Endothelial cell of umbilical vein (primary cell): ENCODE measurements at regions not wholly inside any gene's neighbourhood (a gene's known extent, or its start where the extent isn't known, plus 50 kb on each side); places are given as distances from the start of the nearest gene placed in this dataset.

ENCODE experiments used
- BruUV-seq: library from RNA; stranded (reverse); fragments of 400-500 nt; replicated peaks from 2 replicates; lab custom pipeline; 2021; lab: Mats Ljungman, UMichigan
- CTCF ChIA-PET: fragments of 300-600, 350-600 bp; sonication (Branson Sonifier 250); formaldehyde crosslinking; loops from one replicate; lab custom pipeline; 2021; ENCODE audit warnings: antibody characterized with exemption, inconsistent platforms; lab: Charles Lee
- POLR2A ChIA-PET: fragments of 300-600, 350-600 bp; sonication (Branson Sonifier 250); formaldehyde crosslinking; loops from one replicate; lab custom pipeline; 2021; ENCODE audit warnings: antibody characterized with exemption, inconsistent platforms; lab: Charles Lee
- DNase-seq: peaks from one replicate; pipeline ENCODE4 v3.0.0-alpha.2; 2011; ENCODE audit warnings: low read depth, low spot score
- FAIRE-seq: peaks from 2 replicates; lab custom pipeline; 2011; peaks lifted over from hg19 to GRCh38; lab: Jason Lieb, UNC
- H2AFZ ChIP-seq: 2 replicates; pipeline ENCODE4 v1.6.0; 2012; ENCODE audit warnings: low read depth, low read length, control low read depth, inconsistent platforms
- H3K27ac ChIP-seq: 2 replicates; pipeline ENCODE4 v1.5.1; 2011; ENCODE audit warnings: low read depth, mild to moderate bottlenecking, control low read depth, low read length, moderate library complexity; ENCODE audit not compliant: insufficient read depth
- H3K27me3 ChIP-seq, 2 experiments: 2 replicates each; pipeline versions ENCODE4 v1.6.0 to v1.6.1; 2011; ENCODE audit warnings: low read length in 2 of 2, mixed read lengths in 1 of 2; ENCODE audit not compliant: control insufficient read depth in 2 of 2, insufficient read depth in 2 of 2
- H3K36me3 ChIP-seq, 2 experiments: 2 replicates in 1 of 2; 3 replicates in 1 of 2; pipeline ENCODE4 v1.5.1; 2011; ENCODE audit warnings: low read length in 2 of 2, mild to moderate bottlenecking in 1 of 2, moderate library complexity in 1 of 2; ENCODE audit not compliant: control insufficient read depth in 2 of 2, insufficient read depth in 2 of 2; ENCODE audit errors: extremely low read depth in 1 of 2
- H3K4me1 ChIP-seq: 3 replicates; pipeline ENCODE4 v1.5.1; 2011; ENCODE audit warnings: mild to moderate bottlenecking, low read length; ENCODE audit not compliant: control insufficient read depth, insufficient read depth; ENCODE audit errors: extremely low read depth
- H3K4me2 ChIP-seq: 2 replicates; pipeline ENCODE4 v1.6.1; 2011; ENCODE audit warnings: low read length, control low read depth, mixed read lengths; ENCODE audit not compliant: insufficient read depth
- H3K4me3 ChIP-seq, 3 experiments: fragments of 200-600 bp in 1 of 3; sonication (generic), shearing (Covaris generic) in 1 of 3; replicated peaks in 1 of 3; 2 replicates each; pipeline ENCODE4 v1.5.1; 2011 to 2016; ENCODE audit warnings: control low read depth in 3 of 3, low read length in 3 of 3, mild to moderate bottlenecking in 2 of 3, inconsistent platforms in 1 of 3, low read depth in 1 of 3, moderate library complexity in 1 of 3; ENCODE audit not compliant: insufficient read depth in 1 of 3
- H3K79me2 ChIP-seq: 2 replicates; pipeline ENCODE4 v1.6.0; 2012; ENCODE audit warnings: low read length, inconsistent platforms; ENCODE audit not compliant: control insufficient read depth, insufficient read depth
- H3K9ac ChIP-seq: replicated peaks from 2 replicates; pipeline ENCODE3; 2011; ENCODE audit warnings: low read length, control low read depth; ENCODE audit not compliant: insufficient read depth; ENCODE audit errors: extremely low read depth
- H3K9me1 ChIP-seq: replicated peaks from 3 replicates; pipeline ENCODE4 v1.6.0; 2011; ENCODE audit warnings: mild to moderate bottlenecking, low read length; ENCODE audit not compliant: control insufficient read depth, insufficient read depth; ENCODE audit errors: extremely low read depth
- H3K9me3 ChIP-seq: replicated peaks from 2 replicates; pipeline ENCODE4 v1.5.1; 2012; ENCODE audit warnings: low read length, inconsistent platforms; ENCODE audit not compliant: control insufficient read depth, insufficient read depth
- H4K20me1 ChIP-seq: replicated peaks from 2 replicates; pipeline ENCODE3; 2011; ENCODE audit warnings: mild to moderate bottlenecking, low read length; ENCODE audit not compliant: control insufficient read depth, insufficient read depth; ENCODE audit errors: extremely low read depth
- EZH2 ChIP-seq: IDR thresholded peaks from 2 replicates; pipeline ENCODE4 v1.6.1; 2012; ENCODE audit warnings: borderline replicate concordance, low read depth, mild to moderate bottlenecking, moderate library complexity, low read length, inconsistent platforms; ENCODE audit not compliant: severe bottlenecking
- FOS ChIP-seq: IDR thresholded peaks from 2 replicates; pipeline ENCODE4 v1.6.1; 2011; ENCODE audit warnings: mild to moderate bottlenecking, low read length, moderate library complexity, borderline replicate concordance; ENCODE audit not compliant: insufficient read depth
- GATA2 ChIP-seq: IDR thresholded peaks from 2 replicates; pipeline ENCODE4 v1.7.0; 2011; ENCODE audit warnings: low read depth, mild to moderate bottlenecking, moderate library complexity, mixed read lengths, low read length; ENCODE audit not compliant: insufficient read length, insufficient read depth
- JUN ChIP-seq: IDR thresholded peaks from 2 replicates; pipeline ENCODE4 v1.6.1; 2011; ENCODE audit warnings: borderline replicate concordance, low read depth; ENCODE audit not compliant: insufficient read length, insufficient read depth
- MYC ChIP-seq: IDR thresholded peaks from one replicate; pipeline ENCODE4 v1.6.1; 2011; ENCODE audit warnings: mild to moderate bottlenecking, low read depth, low read length
- POLR2A ChIP-seq: IDR thresholded peaks from 2 replicates; pipeline ENCODE4 v1.6.1; 2012; ENCODE audit warnings: low read depth, mild to moderate bottlenecking, control low read depth, low read length
- POLR2AphosphoS5 ChIP-seq: IDR thresholded peaks from 2 replicates; pipeline ENCODE4 v1.6.1; 2012; ENCODE audit warnings: low read depth, mild to moderate bottlenecking, control low read depth, low read length, moderate library complexity; ENCODE audit not compliant: insufficient read depth
- dilution Hi-C: fragments of 300-500 bp; cut with MboI; formaldehyde crosslinking; loops from one replicate; pipeline ENCODE4 v1.15.0; 2019; ENCODE audit warnings: low sequenced_read_pairs; ENCODE audit not compliant: extremely low pct_ligation_motif_present
- intact Hi-C: fragments of 100-400 bp; cut with micrococcal nuclease; formaldehyde crosslinking; loops from one replicate; pipeline ENCODE4 v1.10.0; 2022
- TF ChIP-seq, protein P1 (sequence below): IDR thresholded peaks from 2 replicates; pipeline ENCODE4 v1.6.1; 2011; ENCODE audit not compliant: insufficient read depth, insufficient read length
- TF ChIP-seq, protein P2 (sequence below), 2 donors: IDR thresholded peaks; 1 replicate in 1 of 2; 2 replicates in 1 of 2; pipeline ENCODE4 v1.5.1; 2011; ENCODE audit warnings: low read length in 2 of 2, mild to moderate bottlenecking in 2 of 2, moderate library complexity in 2 of 2, control low read depth in 1 of 2, inconsistent platforms in 1 of 2, low read depth in 1 of 2; ENCODE audit not compliant: insufficient read depth in 1 of 2; ENCODE audit errors: extremely low read depth in 1 of 2

DNA sequence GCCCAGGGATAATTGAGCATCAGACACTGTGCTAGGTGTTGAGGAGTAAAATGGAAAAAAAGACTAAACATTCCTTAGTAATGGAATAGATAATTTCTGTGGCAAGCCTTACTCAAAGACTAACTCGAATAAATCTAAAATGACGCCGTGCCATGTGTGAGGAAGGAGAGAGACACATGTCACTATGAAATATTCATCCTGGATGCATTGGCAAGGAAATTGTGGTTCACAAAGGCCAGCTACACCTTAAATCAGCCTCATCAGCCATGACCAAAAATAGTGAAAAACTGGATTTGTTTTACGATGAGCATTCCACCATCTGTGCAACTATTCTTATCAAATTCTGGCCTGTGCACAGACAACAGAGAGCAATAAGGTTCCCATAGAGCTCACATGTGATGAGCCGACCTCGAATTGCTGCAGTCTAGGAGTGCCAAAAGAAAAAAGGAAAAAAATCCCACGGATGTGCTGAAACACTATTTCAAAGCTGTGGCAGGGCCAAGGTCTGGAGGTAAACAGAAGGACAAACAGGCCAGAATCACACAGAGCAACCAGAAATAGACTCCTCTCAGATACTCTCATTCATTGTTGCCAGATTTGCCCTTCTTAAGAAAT is 505.7 kb downstream of the EFNB2 start:
- FAIRE-seq, result no peak
- H3K36me3 ChIP-seq, result no peaks in the 10 kb centered on the region
- POLR2A ChIA-PET, result no interaction called here
- CTCF ChIA-PET, result no interaction called here
- BruUV-seq, result no TSS peak
- H3K27ac ChIP-seq, result no peak overlapping the region
- H2AFZ ChIP-seq, result no peak overlapping the region
- intact Hi-C loops, result no loop called here
- no peaks in the 10 kb centered on the region for H3K9me3 ChIP-seq
- DNase-seq, result no peak
- H3K9ac ChIP-seq, result no peak overlapping the region
- TF ChIP-seq MYC, result no peak
- TF ChIP-seq GATA2, result no peak
- TF ChIP-seq, protein P1, sequence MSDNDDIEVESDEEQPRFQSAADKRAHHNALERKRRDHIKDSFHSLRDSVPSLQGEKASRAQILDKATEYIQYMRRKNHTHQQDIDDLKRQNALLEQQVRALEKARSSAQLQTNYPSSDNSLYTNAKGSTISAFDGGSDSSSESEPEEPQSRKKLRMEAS, result no peak
- no peak for TF ChIP-seq POLR2A
- no peak for TF ChIP-seq FOS
- no peak for TF ChIP-seq JUN
- TF ChIP-seq, protein P2, sequence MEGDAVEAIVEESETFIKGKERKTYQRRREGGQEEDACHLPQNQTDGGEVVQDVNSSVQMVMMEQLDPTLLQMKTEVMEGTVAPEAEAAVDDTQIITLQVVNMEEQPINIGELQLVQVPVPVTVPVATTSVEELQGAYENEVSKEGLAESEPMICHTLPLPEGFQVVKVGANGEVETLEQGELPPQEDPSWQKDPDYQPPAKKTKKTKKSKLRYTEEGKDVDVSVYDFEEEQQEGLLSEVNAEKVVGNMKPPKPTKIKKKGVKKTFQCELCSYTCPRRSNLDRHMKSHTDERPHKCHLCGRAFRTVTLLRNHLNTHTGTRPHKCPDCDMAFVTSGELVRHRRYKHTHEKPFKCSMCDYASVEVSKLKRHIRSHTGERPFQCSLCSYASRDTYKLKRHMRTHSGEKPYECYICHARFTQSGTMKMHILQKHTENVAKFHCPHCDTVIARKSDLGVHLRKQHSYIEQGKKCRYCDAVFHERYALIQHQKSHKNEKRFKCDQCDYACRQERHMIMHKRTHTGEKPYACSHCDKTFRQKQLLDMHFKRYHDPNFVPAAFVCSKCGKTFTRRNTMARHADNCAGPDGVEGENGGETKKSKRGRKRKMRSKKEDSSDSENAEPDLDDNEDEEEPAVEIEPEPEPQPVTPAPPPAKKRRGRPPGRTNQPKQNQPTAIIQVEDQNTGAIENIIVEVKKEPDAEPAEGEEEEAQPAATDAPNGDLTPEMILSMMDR (IDR thresholded peaks at IDR 0.05; ENCODE audit: extremely low read depth in 1 of 2, insufficient read depth in 1 of 2, low read depth in 1 of 2, low read length in 2 of 2), result no peak
- TF ChIP-seq EZH2, result no peak
- no peak for TF ChIP-seq POLR2AphosphoS5
- H3K79me2 ChIP-seq, result no peaks in the 10 kb centered on the region
- no peak overlapping the region for H3K4me3 ChIP-seq
- no peaks in the 10 kb centered on the region for H4K20me1 ChIP-seq
- H3K9me1 ChIP-seq, result no peaks in the 10 kb centered on the region
- dilution Hi-C loops, result no loop called here
- no peaks in the 10 kb centered on the region for H3K4me1 ChIP-seq
- no peak overlapping the region for H3K4me2 ChIP-seq
- H3K27me3 ChIP-seq, result no peaks in the 10 kb centered on the region
